ENCODE measurements at regions not wholly inside any gene's neighbourhood (a gene's known extent, or its start where the extent isn't known, plus 50 kb on each side); places are given as distances from the start of the nearest gene placed in this dataset.
"Not testable (repeated sequence)": the region's sequence is repeated elsewhere in the genome, so short reads cannot be mapped to it uniquely, and the experiment has no call there.

GRCh38 chr1:204793259-204793914 lies 77.3 kb upstream of the NFASC start:
- DNase-seq (ENCODE audit: extremely low spot score), result no peak
- CTCF ChIA-PET, result interaction anchor here (0.6 to 3.7 kb wide), 3 partner anchors 14 to 227 kb away, joined by 3 to 18 read pairs (median 4); no protein-coding TSS in a partner anchor
- POLR2A ChIA-PET, result no interaction called here
- TF ChIP-seq LEF1 (IDR thresholded peaks at IDR 0.05; ENCODE audit: borderline replicate concordance) (no peak), FOXK2 (IDR thresholded peaks at IDR 0.05) (no peak), CTBP1 (IDR thresholded peaks at IDR 0.05; ENCODE audit: borderline replicate concordance) (no peak), ARNT (IDR thresholded peaks at IDR 0.05) (no peak)

- CTCF ChIA-PET, result interaction anchor here (0.8 kb wide), 1 partner anchor 8 kb away, joined by 5 read pairs; no protein-coding TSS in a partner anchor
- DNase-seq (ENCODE audit: extremely low spot score); POLR2A ChIA-PET: not testable (repeated sequence)
Measured at GRCh38 chr1:204796886-204797285, 73.8 kb upstream of the NFASC start.

GRCh38 chr1:204797401-204797800 lies 73.3 kb upstream of the NFASC start:
- ChIA-PET CTCF (interaction anchor here (0.8 kb wide), 1 partner anchor 8 kb away, joined by 5 read pairs; no protein-coding TSS in a partner anchor), POLR2A (no interaction called here)

GRCh38 chr1:204799630-204800029 lies 71.0 kb upstream of the NFASC start:
- TF ChIP-seq SUZ12 (IDR thresholded peaks at IDR 0.05) (no peak), FOXM1 (IDR thresholded peaks at IDR 0.05; ENCODE audit: borderline replicate concordance) (no peak), FOXK2 (IDR thresholded peaks at IDR 0.05) (no peak), L3MBTL2 (conservative IDR thresholded peaks at IDR 0.05) (no peak), CTBP1 (IDR thresholded peaks at IDR 0.05; ENCODE audit: borderline replicate concordance) (no peak), SP1 (IDR thresholded peaks at IDR 0.05) (no peak), LEF1 (IDR thresholded peaks at IDR 0.05; ENCODE audit: borderline replicate concordance) (no peak), ARNT (IDR thresholded peaks at IDR 0.05) (no peak)
- CTCF ChIA-PET, result no interaction called here
- DNase-seq (ENCODE audit: extremely low spot score), result no peak
- POLR2A ChIA-PET, result no interaction called here

More at GRCh38 chr1:204797401-204797800, 73.3 kb upstream of the NFASC start:
- no peak for TF ChIP-seq FOXA1 (IDR thresholded peaks at IDR 0.05)
- TF ChIP-seq ARNT (IDR thresholded peaks at IDR 0.05), result no peak
- no peak for TF ChIP-seq L3MBTL2 (conservative IDR thresholded peaks at IDR 0.05)
- TF ChIP-seq BHLHE40 (IDR thresholded peaks at IDR 0.05; ENCODE audit: borderline replicate concordance), result no peak
- no peak for TF ChIP-seq TARDBP (IDR thresholded peaks at IDR 0.05)
- TF ChIP-seq SP1 (IDR thresholded peaks at IDR 0.05), result no peak
- TF ChIP-seq SUZ12 (IDR thresholded peaks at IDR 0.05), result no peak
- no peak for TF ChIP-seq ELF4 (IDR thresholded peaks at IDR 0.05)
- TF ChIP-seq ZNF384 (IDR thresholded peaks at IDR 0.05), result no peak
- TF ChIP-seq NFRKB (IDR thresholded peaks at IDR 0.05), result no peak
- DNase-seq (ENCODE audit: extremely low spot score), result no peak

GRCh38 chr1:204801211-204801610 lies 69.5 kb upstream of the NFASC start:
- CTCF ChIA-PET, result interaction anchor here (0.9 kb wide), 1 partner anchor 10 kb away, joined by 3 read pairs; no protein-coding TSS in a partner anchor
- POLR2A ChIA-PET, result no interaction called here
- no peak for DNase-seq (ENCODE audit: extremely low spot score)
- TF ChIP-seq ELF4 (IDR thresholded peaks at IDR 0.05), result no peak
- no peak for TF ChIP-seq ZNF384 (IDR thresholded peaks at IDR 0.05)
- TF ChIP-seq CTBP1 (IDR thresholded peaks at IDR 0.05; ENCODE audit: borderline replicate concordance), result no peak
- TF ChIP-seq FOXM1 (IDR thresholded peaks at IDR 0.05; ENCODE audit: borderline replicate concordance), result no peak
- no peak for TF ChIP-seq PKNOX1 (IDR thresholded peaks at IDR 0.05)

GRCh38 chr1:204802401-204803175 lies 68.1 kb upstream of the NFASC start:
- POLR2A ChIA-PET, result no interaction called here
- CTCF ChIA-PET, result interaction anchor here (1.1 to 1.8 kb wide), 2 partner anchors 11 to 372 kb away, joined by 4 to 9 read pairs; no protein-coding TSS in a partner anchor
- DNase-seq (ENCODE audit: extremely low spot score), result no peak
- TF ChIP-seq BHLHE40 (IDR thresholded peaks at IDR 0.05; ENCODE audit: borderline replicate concordance), result no peak
- no peak for TF ChIP-seq ZNF384 (IDR thresholded peaks at IDR 0.05)
- no peak for TF ChIP-seq FOXA1 (IDR thresholded peaks at IDR 0.05)
- no peak for TF ChIP-seq ELF4 (IDR thresholded peaks at IDR 0.05)
- TF ChIP-seq FOXK2 (IDR thresholded peaks at IDR 0.05), result no peak
- no peak for TF ChIP-seq SP1 (IDR thresholded peaks at IDR 0.05)
- TF ChIP-seq ARNT (IDR thresholded peaks at IDR 0.05), result no peak
- no peak for TF ChIP-seq SUZ12 (IDR thresholded peaks at IDR 0.05)
- no peak for TF ChIP-seq CTBP1 (IDR thresholded peaks at IDR 0.05; ENCODE audit: borderline replicate concordance)
- TF ChIP-seq HDGF (IDR thresholded peaks at IDR 0.05; ENCODE audit: borderline replicate concordance), result no peak
- no peak for TF ChIP-seq FOXM1 (IDR thresholded peaks at IDR 0.05; ENCODE audit: borderline replicate concordance)

GRCh38 chr1:204803607-204804006 lies 67.1 kb upstream of the NFASC start:
- no peak for DNase-seq (ENCODE audit: extremely low spot score)
- POLR2A ChIA-PET, result no interaction called here
- TF ChIP-seq FOXM1 (IDR thresholded peaks at IDR 0.05; ENCODE audit: borderline replicate concordance) (no peak), FOXK2 (IDR thresholded peaks at IDR 0.05) (no peak), ZNF384 (IDR thresholded peaks at IDR 0.05) (no peak), BHLHE40 (IDR thresholded peaks at IDR 0.05; ENCODE audit: borderline replicate concordance) (no peak), CTBP1 (IDR thresholded peaks at IDR 0.05; ENCODE audit: borderline replicate concordance) (no peak), SP1 (IDR thresholded peaks at IDR 0.05) (no peak), TARDBP (IDR thresholded peaks at IDR 0.05) (no peak), LEF1 (IDR thresholded peaks at IDR 0.05; ENCODE audit: borderline replicate concordance) (no peak)
- CTCF ChIA-PET, result interaction anchor here (1.8 to 2.1 kb wide), 2 partner anchors 12 to 238 kb away, joined by 7 to 9 read pairs; no protein-coding TSS in a partner anchor

All from HEK293T (cell line).